Breast epithelium (tissue), 4 donors: ENCODE measurements at regions not wholly inside any gene's neighbourhood (a gene's known extent, or its start where the extent isn't known, plus 50 kb on each side); places are given as distances from the start of the nearest gene placed in this dataset.

ENCODE experiments used
- DNase-seq, 2 donors: peaks; one replicate each; pipeline ENCODE4 v3.0.0-alpha.2; 2019; ENCODE audit warnings: low spot score in 2 of 2
- H3K27ac ChIP-seq, 2 donors: fragments of 200-600 bp; sonication (generic) in 1 of 2; one replicate each; pipeline ENCODE4 v1.5.1; 2016 to 2019; ENCODE audit warnings: mild to moderate bottlenecking in 1 of 2
- H3K27me3 ChIP-seq, 2 donors: fragments of 200-600 bp; sonication (generic) in 1 of 2; one replicate each; pipeline versions ENCODE4 v1.5.1 to v1.6.0; 2017 to 2019; ENCODE audit warnings: control low read depth in 1 of 2, mild to moderate bottlenecking in 1 of 2
- H3K36me3 ChIP-seq: fragments of 200-600 bp; one replicate; pipeline ENCODE4 v1.5.1; 2019
- H3K4me1 ChIP-seq, 2 donors: fragments of 200-600 bp; sonication (generic); one replicate each; pipeline ENCODE4 v1.5.1; 2016 to 2019; ENCODE audit warnings: control low read depth in 1 of 2
- H3K4me3 ChIP-seq, 3 donors: fragments of 200-600 bp; sonication (generic); 1 replicate in 2 of 3; 2 replicates in 1 of 3; pipeline ENCODE4 v1.5.1; 2016 to 2019; ENCODE audit warnings: mild to moderate bottlenecking in 3 of 3, moderate library complexity in 2 of 3
- H3K9me3 ChIP-seq, 2 donors: fragments of 200-600 bp; sonication (generic) in 1 of 2; one replicate each; pipeline ENCODE4 v1.5.1; 2016 to 2019; ENCODE audit warnings: control low read depth in 1 of 2
- POLR2A ChIP-seq: fragments of 450-650 bp; IDR thresholded peaks from one replicate; pipeline ENCODE4 v1.6.1; 2016; ENCODE audit warnings: antibody characterized with exemption, mild to moderate bottlenecking, moderate library complexity
- POLR2AphosphoS5 ChIP-seq, 3 donors: sonication (generic); formaldehyde crosslinking; IDR thresholded peaks; one replicate each; pipeline ENCODE4 v1.6.1; 2017; ENCODE audit warnings: antibody characterized with exemption in 3 of 3
- intact Hi-C: fragments of 100-400 bp; cut with DNase I; formaldehyde crosslinking; loops from one replicate; pipeline ENCODE4 v1.15.1; 2023; ENCODE audit warnings: low total_unique reads
- TF ChIP-seq, protein P1 (sequence below), 3 donors: fragments of 450-650 bp; IDR thresholded peaks; one replicate each; pipeline ENCODE4 v1.5.1; 2016 to 2017; ENCODE audit warnings: antibody characterized with exemption in 3 of 3, mild to moderate bottlenecking in 3 of 3, moderate library complexity in 3 of 3

DNA sequence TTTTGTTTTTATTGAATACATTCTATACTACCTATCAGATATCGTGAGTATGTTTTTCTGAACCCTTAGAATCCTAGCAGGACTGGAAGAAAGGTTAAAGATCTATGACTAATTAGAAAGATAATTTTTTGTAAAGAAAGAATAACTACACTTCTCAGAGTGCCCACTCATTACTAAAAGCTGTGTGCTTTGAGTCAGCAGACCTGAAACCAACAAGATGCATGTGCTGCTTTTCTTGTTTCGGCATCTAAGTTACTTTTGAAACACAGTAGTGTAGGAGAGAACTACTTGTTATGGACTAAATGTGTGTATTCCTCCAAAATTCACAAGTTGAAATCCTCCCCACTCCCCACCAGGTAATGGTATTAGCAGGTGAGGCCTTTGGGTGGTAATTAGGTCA lies 127.8 kb upstream of the ESRRG start:
- intact Hi-C loops: no loop called here
- no peak for DNase-seq
- TF ChIP-seq POLR2AphosphoS5 (IDR thresholded peaks at IDR 0.05) (no peak), POLR2A (no peak)
- TF ChIP-seq, protein P1, sequence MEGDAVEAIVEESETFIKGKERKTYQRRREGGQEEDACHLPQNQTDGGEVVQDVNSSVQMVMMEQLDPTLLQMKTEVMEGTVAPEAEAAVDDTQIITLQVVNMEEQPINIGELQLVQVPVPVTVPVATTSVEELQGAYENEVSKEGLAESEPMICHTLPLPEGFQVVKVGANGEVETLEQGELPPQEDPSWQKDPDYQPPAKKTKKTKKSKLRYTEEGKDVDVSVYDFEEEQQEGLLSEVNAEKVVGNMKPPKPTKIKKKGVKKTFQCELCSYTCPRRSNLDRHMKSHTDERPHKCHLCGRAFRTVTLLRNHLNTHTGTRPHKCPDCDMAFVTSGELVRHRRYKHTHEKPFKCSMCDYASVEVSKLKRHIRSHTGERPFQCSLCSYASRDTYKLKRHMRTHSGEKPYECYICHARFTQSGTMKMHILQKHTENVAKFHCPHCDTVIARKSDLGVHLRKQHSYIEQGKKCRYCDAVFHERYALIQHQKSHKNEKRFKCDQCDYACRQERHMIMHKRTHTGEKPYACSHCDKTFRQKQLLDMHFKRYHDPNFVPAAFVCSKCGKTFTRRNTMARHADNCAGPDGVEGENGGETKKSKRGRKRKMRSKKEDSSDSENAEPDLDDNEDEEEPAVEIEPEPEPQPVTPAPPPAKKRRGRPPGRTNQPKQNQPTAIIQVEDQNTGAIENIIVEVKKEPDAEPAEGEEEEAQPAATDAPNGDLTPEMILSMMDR (IDR thresholded peaks at IDR 0.05): no peak

DNA sequence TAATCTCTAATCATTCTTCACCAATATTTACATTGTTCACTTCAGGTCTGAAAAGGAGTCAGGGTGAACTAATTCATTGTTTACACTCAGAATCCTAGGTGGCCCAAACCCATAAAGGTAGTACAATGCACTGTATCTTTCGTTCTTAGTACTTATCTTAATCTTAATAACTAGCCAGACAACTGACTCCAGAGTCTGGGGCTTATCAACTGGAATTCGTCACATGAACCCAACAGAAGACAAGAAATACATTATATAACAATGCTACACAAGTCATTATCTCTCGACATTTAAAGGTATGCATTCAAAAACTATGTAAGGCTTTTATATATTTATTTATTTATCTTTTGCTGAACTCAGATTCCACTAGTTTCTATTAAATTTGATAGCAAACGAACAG lies 125.9 kb upstream of the ESRRG start:
- Histone ChIP-seq H3K27me3 (no peaks in the 10 kb centered on the region), H3K9me3 (no peaks in the 10 kb centered on the region), H3K36me3 (no peaks in the 10 kb centered on the region), H3K4me3 (no peak overlapping the region), H3K4me1 (no peaks in the 10 kb centered on the region), H3K27ac (no peak overlapping the region)
- DNase-seq: no peak
- intact Hi-C loops: no loop called here
- TF ChIP-seq POLR2AphosphoS5 (IDR thresholded peaks at IDR 0.05) (no peak), POLR2A (no peak)
- TF ChIP-seq, protein P1 (IDR thresholded peaks at IDR 0.05): no peak

More for the DNA sequence above, 127.8 kb upstream of the ESRRG start:
- H3K9me3 ChIP-seq: no peaks in the 10 kb centered on the region
- no peak overlapping the region for H3K4me3 ChIP-seq
- no peak overlapping the region for H3K27ac ChIP-seq
- H3K4me1 ChIP-seq: no peaks in the 10 kb centered on the region
- H3K36me3 ChIP-seq: no peaks in the 10 kb centered on the region
- H3K27me3 ChIP-seq: no peaks in the 10 kb centered on the region

DNA sequence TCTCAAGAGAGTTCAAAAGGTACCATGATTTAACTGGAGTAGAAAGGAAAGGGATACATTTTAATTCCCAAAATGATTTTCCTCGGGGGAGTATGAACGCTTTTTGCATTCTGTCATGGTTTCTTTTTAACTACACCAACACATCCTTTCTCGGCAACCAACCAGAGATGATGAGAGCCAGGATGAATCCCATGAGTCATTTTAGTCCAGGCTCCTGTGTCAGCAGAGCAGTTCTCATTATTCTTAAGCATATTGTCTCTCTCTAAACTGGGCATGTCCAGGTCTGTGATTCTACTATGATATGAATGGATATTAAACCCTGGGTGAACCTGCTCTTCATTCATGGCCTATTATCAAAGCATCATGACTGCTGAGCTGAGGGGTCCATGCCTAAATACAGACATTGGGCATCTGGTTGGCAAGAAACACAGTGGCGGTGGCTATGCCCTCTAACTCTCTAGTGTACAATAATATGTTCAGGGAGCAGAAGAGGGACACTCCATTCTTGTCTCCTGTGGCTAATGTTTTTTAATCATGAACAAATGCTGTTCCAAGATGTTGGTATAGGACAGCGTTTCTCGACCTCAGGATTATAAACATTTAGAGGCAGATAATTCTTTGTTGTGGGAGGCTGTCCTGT lies 124.3 kb upstream of the ESRRG start:
- H3K27ac ChIP-seq: no peak overlapping the region
- H3K4me1 ChIP-seq: no peaks in the 10 kb centered on the region
- TF ChIP-seq, protein P1 (IDR thresholded peaks at IDR 0.05): no peak
- TF ChIP-seq POLR2AphosphoS5 (IDR thresholded peaks at IDR 0.05): no peak
- TF ChIP-seq POLR2A: no peak
- H3K36me3 ChIP-seq: no peaks in the 10 kb centered on the region
- DNase-seq: no peak
- no peak overlapping the region for H3K4me3 ChIP-seq
- no peaks in the 10 kb centered on the region for H3K27me3 ChIP-seq
- no peaks in the 10 kb centered on the region for H3K9me3 ChIP-seq
- intact Hi-C loops: no loop called here

DNA sequence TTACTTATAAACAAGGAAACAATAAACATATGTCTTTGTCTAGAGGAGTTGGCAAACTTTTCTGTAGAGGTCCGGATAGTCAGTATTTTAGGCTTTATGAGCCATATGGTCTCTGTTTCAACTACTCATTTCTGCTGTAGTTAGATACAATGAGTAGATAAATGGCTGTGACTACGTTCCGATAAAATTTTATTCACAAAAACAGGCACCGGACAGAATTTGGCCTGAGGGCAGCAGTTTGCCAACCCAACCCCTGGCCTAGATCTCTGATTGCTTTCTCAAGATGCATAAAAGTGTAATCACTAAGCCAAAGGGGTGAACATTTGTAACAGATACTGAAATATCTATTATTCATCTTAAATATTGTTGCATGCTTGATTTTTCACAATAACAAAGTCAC lies 123.1 kb upstream of the ESRRG start:
- no peak for DNase-seq
- intact Hi-C loops: no loop called here
- no peak overlapping the region for H3K27ac ChIP-seq
- H3K4me3 ChIP-seq: no peak overlapping the region
- H3K36me3 ChIP-seq: no peaks in the 10 kb centered on the region
- H3K27me3 ChIP-seq: no peaks in the 10 kb centered on the region
- no peaks in the 10 kb centered on the region for H3K4me1 ChIP-seq
- no peaks in the 10 kb centered on the region for H3K9me3 ChIP-seq
- TF ChIP-seq POLR2A: no peak
- TF ChIP-seq, protein P1 (IDR thresholded peaks at IDR 0.05): no peak
- no peak for TF ChIP-seq POLR2AphosphoS5 (IDR thresholded peaks at IDR 0.05)

DNA sequence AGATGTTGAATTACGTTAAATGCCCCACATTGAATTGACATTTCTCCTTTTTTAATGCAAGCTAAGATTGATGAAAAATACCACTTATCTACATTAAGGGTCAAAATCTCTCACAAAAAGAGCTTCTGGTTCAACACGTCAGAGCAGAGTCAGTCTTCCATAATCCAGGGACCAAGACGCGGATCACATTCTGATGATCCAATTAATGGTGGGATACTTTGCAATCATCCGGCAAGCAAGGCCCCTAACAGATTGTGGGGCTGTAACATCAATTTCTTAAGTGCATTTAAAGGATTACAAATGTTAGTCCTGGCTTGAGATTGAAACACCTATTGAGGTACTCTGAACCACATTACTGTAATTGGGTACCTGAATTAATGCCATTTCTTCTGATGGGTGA lies 120.2 kb upstream of the ESRRG start:
- Histone ChIP-seq H3K4me3 (no peak overlapping the region), H3K4me1 (no peaks in the 10 kb centered on the region), H3K36me3 (no peaks in the 10 kb centered on the region), H3K9me3 (no peaks in the 10 kb centered on the region), H3K27ac (no peak overlapping the region), H3K27me3 (no peaks in the 10 kb centered on the region)
- TF ChIP-seq, protein P1 (IDR thresholded peaks at IDR 0.05): no peak
- TF ChIP-seq POLR2A: no peak
- TF ChIP-seq POLR2AphosphoS5 (IDR thresholded peaks at IDR 0.05): no peak
- no peak for DNase-seq
- intact Hi-C loops: no loop called here
